WTC11 (cell line): ENCODE measurements at regions not wholly inside any gene's neighbourhood (a gene's known extent, or its start where the extent isn't known, plus 50 kb on each side); places are given as distances from the start of the nearest gene placed in this dataset.

Experiments
- ATAC-seq: fragments of 200-7000 bp; cut with Tn5 transposase; 2 replicates; pipeline ENCODE4 v1.10.0; 2021; ENCODE audit warnings: mild to moderate bottlenecking, moderate library complexity
- CTCF ChIA-PET: fragments of 300-600 bp; sonication (Branson Sonifier 250); formaldehyde crosslinking; loops from one replicate; lab custom pipeline; 2021; ENCODE audit warnings: antibody characterized with exemption; lab: Charles Lee
- POLR2A ChIA-PET: fragments of 350-600 bp; sonication (Branson Sonifier 250); formaldehyde crosslinking; loops from one replicate; lab custom pipeline; 2021; ENCODE audit warnings: antibody characterized with exemption; lab: Charles Lee
- DNase-seq: peaks from one replicate; pipeline ENCODE4 v3.0.0; 2021; ENCODE audit warnings: low spot score
- H3K27ac Mint-ChIP-seq: 2 replicates; pipeline ENCODE4 v1.8.0; 2021; ENCODE audit warnings: mixed read lengths
- H3K27me3 Mint-ChIP-seq: 2 replicates; pipeline ENCODE4 v1.8.0; 2021; ENCODE audit warnings: low read depth, mild to moderate bottlenecking, moderate library complexity, mixed read lengths
- H3K36me3 Mint-ChIP-seq: 2 replicates; pipeline ENCODE4 v1.8.0; 2021; ENCODE audit warnings: mixed read lengths
- H3K4me1 Mint-ChIP-seq: 2 replicates; pipeline ENCODE4 v1.8.0; 2022; ENCODE audit warnings: mixed read lengths
- H3K4me3 Mint-ChIP-seq: 2 replicates; pipeline ENCODE4 v1.8.0; 2021; ENCODE audit warnings: mild to moderate bottlenecking, moderate library complexity, mixed read lengths
- H3K9me3 Mint-ChIP-seq: 2 replicates; pipeline ENCODE4 v1.8.0; 2021; ENCODE audit warnings: mixed read lengths
- AR ChIP-seq: fragments of 250-450 bp; sonication (Bioruptor Pico); IDR thresholded peaks from 2 replicates; pipeline ENCODE4 v1.9.0; 2021; ENCODE audit warnings: mild to moderate bottlenecking
- ARID4B ChIP-seq: sonication (generic); formaldehyde crosslinking; IDR thresholded peaks from 2 replicates; pipeline ENCODE4 v1.8.0; 2023; ENCODE audit warnings: missing genetic modification reagents, mild to moderate bottlenecking, borderline replicate concordance
- ATF3 ChIP-seq: sonication (generic); formaldehyde crosslinking; conservative IDR thresholded peaks from 2 replicates; pipeline ENCODE4 v1.8.1; 2022; ENCODE audit warnings: mild to moderate bottlenecking, missing genetic modification reagents
- CREM ChIP-seq: sonication (generic); formaldehyde crosslinking; IDR thresholded peaks from 2 replicates; pipeline ENCODE4 v1.8.1; 2022; ENCODE audit warnings: mild to moderate bottlenecking, missing genetic modification reagents, moderate library complexity
- E2F4 ChIP-seq: sonication (generic); formaldehyde crosslinking; IDR thresholded peaks from 2 replicates; pipeline ENCODE4 v1.8.1; 2022; ENCODE audit warnings: low read depth, mild to moderate bottlenecking, moderate library complexity, missing genetic modification reagents, borderline replicate concordance
- EMX1 ChIP-seq: fragments of 250-450 bp; sonication (Bioruptor Pico); IDR thresholded peaks from 2 replicates; pipeline ENCODE4 v1.8.0; 2021; ENCODE audit warnings: mild to moderate bottlenecking
- ESRRA ChIP-seq: sonication (generic); formaldehyde crosslinking; IDR thresholded peaks from 2 replicates; pipeline ENCODE4 v1.8.1; 2022; ENCODE audit warnings: mild to moderate bottlenecking, missing genetic modification reagents, borderline replicate concordance
- GABPB1 ChIP-seq: sonication (generic); formaldehyde crosslinking; IDR thresholded peaks from 2 replicates; pipeline ENCODE4 v1.8.1; 2023; ENCODE audit warnings: mild to moderate bottlenecking, missing genetic modification reagents
- KAT7 ChIP-seq: sonication (generic); formaldehyde crosslinking; IDR thresholded peaks from 2 replicates; pipeline ENCODE4 v1.8.1; 2023; ENCODE audit warnings: missing genetic modification reagents, mild to moderate bottlenecking, borderline replicate concordance
- MLX ChIP-seq: sonication (generic); formaldehyde crosslinking; IDR thresholded peaks from 2 replicates; pipeline ENCODE4 v1.8.1; 2023; ENCODE audit warnings: mild to moderate bottlenecking, missing genetic modification reagents, moderate library complexity
- NR3C1 ChIP-seq: sonication (generic); formaldehyde crosslinking; conservative IDR thresholded peaks from 2 replicates; pipeline ENCODE4 v1.8.1; 2023; ENCODE audit warnings: low read depth, mild to moderate bottlenecking, missing genetic modification reagents
- PREB ChIP-seq: sonication (generic); formaldehyde crosslinking; IDR thresholded peaks from 2 replicates; pipeline ENCODE4 v1.8.1; 2022; ENCODE audit warnings: mild to moderate bottlenecking, missing genetic modification reagents, moderate library complexity, borderline replicate concordance
- PRRX2 ChIP-seq: fragments of 250-450 bp; sonication (Bioruptor Pico); IDR thresholded peaks from 2 replicates; pipeline ENCODE4 v1.8.0; 2021; ENCODE audit warnings: mild to moderate bottlenecking
- SP1 ChIP-seq: sonication (generic); formaldehyde crosslinking; conservative IDR thresholded peaks from 2 replicates; pipeline ENCODE4 v1.8.1; 2022; ENCODE audit warnings: missing genetic modification reagents
- TCF7 ChIP-seq: sonication (generic); formaldehyde crosslinking; IDR thresholded peaks from 2 replicates; pipeline ENCODE4 v1.8.0; 2022; ENCODE audit warnings: mild to moderate bottlenecking, low read depth, missing genetic modification reagents, moderate library complexity
- USF2 ChIP-seq: sonication (generic); formaldehyde crosslinking; IDR thresholded peaks from 2 replicates; pipeline ENCODE4 v1.8.1; 2023; ENCODE audit warnings: mild to moderate bottlenecking, missing genetic modification reagents, moderate library complexity
- ZBTB21 ChIP-seq: sonication (generic); formaldehyde crosslinking; IDR thresholded peaks from 2 replicates; pipeline ENCODE4 v1.8.1; 2023; ENCODE audit warnings: mild to moderate bottlenecking, missing genetic modification reagents, borderline replicate concordance
- ZNF121 ChIP-seq: sonication (generic); formaldehyde crosslinking; IDR thresholded peaks from 2 replicates; pipeline ENCODE4 v1.8.0; 2023; ENCODE audit warnings: missing genetic modification reagents
- ZNF396 ChIP-seq: fragments of 250-450 bp; sonication (Bioruptor Pico); IDR thresholded peaks from 2 replicates; pipeline ENCODE4 v1.8.0; 2021; ENCODE audit warnings: mild to moderate bottlenecking, moderate library complexity, borderline replicate concordance
- ZNF423 ChIP-seq: fragments of 250-450 bp; sonication (Bioruptor Pico); IDR thresholded peaks from 2 replicates; pipeline ENCODE4 v2.1.2; 2022; ENCODE audit warnings: mild to moderate bottlenecking, moderate library complexity

- Mint-ChIP-seq H3K36me3 (no peaks in the 10 kb centered on the region), H3K4me3 (no peak overlapping the region), H3K9me3 (peaks cover 11% of the 10 kb centered on the region), H3K27ac (no peak overlapping the region), H3K4me1 (peaks cover 4% of the 10 kb centered on the region; the same call in 1 of the 2 replicates), H3K27me3 (peaks cover 57% of the 10 kb centered on the region)
- DNase-seq (no peak), ATAC-seq (no peak)
- POLR2A ChIA-PET, result no interaction called here
- no peak for TF ChIP-seq ARID4B (CRISPR knock-in tag)
- TF ChIP-seq GABPB1 (CRISPR knock-in tag), result no peak
- no peak for TF ChIP-seq PRRX2 (CRISPR knock-in tag)
- TF ChIP-seq SP1 (CRISPR knock-in tag), result no peak
- TF ChIP-seq MLX (CRISPR knock-in tag), result no peak
- no peak for TF ChIP-seq ZNF423
- CTCF ChIA-PET, result no interaction called here
Observed at GRCh38 chr20:59530782-59531181, 73.6 kb upstream of the PHACTR3 start.

- Mint-ChIP-seq H3K27ac (no peak overlapping the region), H3K27me3 (peaks cover 49% of the 10 kb centered on the region)
- TF ChIP-seq ZNF121 (CRISPR knock-in tag) (no peak), EMX1 (no peak), AR (CRISPR knock-in tag) (no peak), KAT7 (CRISPR knock-in tag) (no peak), ESRRA (CRISPR knock-in tag) (no peak), TCF7 (no peak), E2F4 (no peak), ZBTB21 (no peak), NR3C1 (no peak), ZNF396 (CRISPR knock-in tag) (no peak), PREB (no peak), CREM (CRISPR knock-in tag) (no peak), ATF3 (no peak), USF2 (CRISPR knock-in tag) (no peak)
- TF ChIP-seq, all 79 proteins: peak for 0
- Mint-ChIP-seq H3K9me3 (peaks cover 49% of the 10 kb centered on the region), H3K4me1 (no peaks in the 10 kb centered on the region), H3K4me3 (no peak overlapping the region), H3K36me3 (peaks cover 21% of the 10 kb centered on the region)
- ChIA-PET CTCF (no interaction called here), POLR2A (no interaction called here)
- DNase-seq (no peak), ATAC-seq (no peak)
Observed at GRCh38 chr20:59537991-59538390, 66.3 kb upstream of the PHACTR3 start.
